Peyer's patch (tissue), 4 donors: ENCODE measurements at regions not wholly inside any gene's neighbourhood (a gene's known extent, or its start where the extent isn't known, plus 50 kb on each side); places are given as distances from the start of the nearest gene placed in this dataset.

Experiments
- POLR2A ChIP-seq, 2 donors: fragments of 450-650 bp; IDR thresholded peaks; one replicate each; pipeline ENCODE4 v1.5.1; 2017; ENCODE audit warnings: antibody characterized with exemption in 2 of 2, mild to moderate bottlenecking in 2 of 2, moderate library complexity in 2 of 2
- TF ChIP-seq, protein P1 (sequence below), 6 experiments: fragments of 450-650 bp in 4 of 6; fragments of 200-600 bp in 2 of 6; sonication (generic) in 1 of 6; IDR thresholded peaks; one replicate each; pipeline ENCODE4 v1.5.1; 2017 to 2019; ENCODE audit warnings: antibody characterized with exemption in 6 of 6, mild to moderate bottlenecking in 3 of 6, moderate library complexity in 1 of 6

- TF ChIP-seq, protein P1, sequence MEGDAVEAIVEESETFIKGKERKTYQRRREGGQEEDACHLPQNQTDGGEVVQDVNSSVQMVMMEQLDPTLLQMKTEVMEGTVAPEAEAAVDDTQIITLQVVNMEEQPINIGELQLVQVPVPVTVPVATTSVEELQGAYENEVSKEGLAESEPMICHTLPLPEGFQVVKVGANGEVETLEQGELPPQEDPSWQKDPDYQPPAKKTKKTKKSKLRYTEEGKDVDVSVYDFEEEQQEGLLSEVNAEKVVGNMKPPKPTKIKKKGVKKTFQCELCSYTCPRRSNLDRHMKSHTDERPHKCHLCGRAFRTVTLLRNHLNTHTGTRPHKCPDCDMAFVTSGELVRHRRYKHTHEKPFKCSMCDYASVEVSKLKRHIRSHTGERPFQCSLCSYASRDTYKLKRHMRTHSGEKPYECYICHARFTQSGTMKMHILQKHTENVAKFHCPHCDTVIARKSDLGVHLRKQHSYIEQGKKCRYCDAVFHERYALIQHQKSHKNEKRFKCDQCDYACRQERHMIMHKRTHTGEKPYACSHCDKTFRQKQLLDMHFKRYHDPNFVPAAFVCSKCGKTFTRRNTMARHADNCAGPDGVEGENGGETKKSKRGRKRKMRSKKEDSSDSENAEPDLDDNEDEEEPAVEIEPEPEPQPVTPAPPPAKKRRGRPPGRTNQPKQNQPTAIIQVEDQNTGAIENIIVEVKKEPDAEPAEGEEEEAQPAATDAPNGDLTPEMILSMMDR (IDR thresholded peaks at IDR 0.05) = no peak
- TF ChIP-seq POLR2A (IDR thresholded peaks at IDR 0.05) = no peak
Measured at GRCh38 chr3:28947751-28948150, 333.1 kb upstream of the RBMS3 start.
